Left ventricle myocardium inferior (tissue), 1 donor: ENCODE measurements at regions not wholly inside any gene's neighbourhood (a gene's known extent, or its start where the extent isn't known, plus 50 kb on each side); places are given as distances from the start of the nearest gene placed in this dataset.

Experiments used
- DNase-seq: peaks from one replicate; pipeline ENCODE4 v3.0.0-alpha.2; 2020
- H3K27ac ChIP-seq: fragments of 200-600 bp; replicated peaks from 2 replicates; pipeline ENCODE4 v1.8.0; 2021
- H3K27me3 ChIP-seq: fragments of 200-600 bp; 2 replicates; pipeline ENCODE4 v1.8.0; 2021; ENCODE audit warnings: low read depth
- H3K36me3 ChIP-seq: fragments of 200-600 bp; 2 replicates; pipeline ENCODE4 v1.8.0; 2021
- H3K4me1 ChIP-seq: fragments of 200-600 bp; 2 replicates; pipeline ENCODE4 v1.8.0; 2021
- H3K4me3 ChIP-seq: fragments of 200-600 bp; 2 replicates; pipeline ENCODE4 v1.8.0; 2021; ENCODE audit warnings: mild to moderate bottlenecking, moderate library complexity
- H3K9me3 ChIP-seq: fragments of 200-600 bp; replicated peaks from 2 replicates; pipeline ENCODE4 v1.8.0; 2021
- CTCF ChIP-seq: fragments of 200-600 bp; IDR thresholded peaks from 2 replicates; pipeline ENCODE4 v1.8.0; 2021; ENCODE audit warnings: antibody characterized with exemption, mild to moderate bottlenecking, borderline replicate concordance
- intact Hi-C: fragments of 100-400 bp; cut with micrococcal nuclease; formaldehyde crosslinking; loops from one replicate; pipeline ENCODE4 v1.11.0; 2022
- donor health status: DM: no; HTN: yes; CAD: no; lungs with severe emphysema.

GRCh38 chr5:167723254-167723871 is 568.1 kb upstream of the WWC1 start:
- H3K9me3 ChIP-seq, result no peaks in the 10 kb centered on the region
- TF ChIP-seq CTCF, result peak; percentile 94
- intact Hi-C loops, result loop anchor here (5.0 kb wide), 1 partner anchor 494 kb away; no protein-coding TSS in a partner anchor

GRCh38 chr5:167725264-167725663 is 566.2 kb upstream of the WWC1 start:
- no peaks in the 10 kb centered on the region for H3K9me3 ChIP-seq
- H3K27me3 ChIP-seq, result no peaks in the 10 kb centered on the region
- no peak for TF ChIP-seq CTCF
- H3K36me3 ChIP-seq, result no peaks in the 10 kb centered on the region
- intact Hi-C loops, result no loop called here
- no peak overlapping the region for H3K27ac ChIP-seq
- DNase-seq, result no peak
- H3K4me3 ChIP-seq, result no peak overlapping the region
- peaks cover 3% of the 10 kb centered on the region for H3K4me1 ChIP-seq

More at GRCh38 chr5:167723254-167723871, 568.1 kb upstream of the WWC1 start:
- no peak overlapping the region for H3K27ac ChIP-seq
- DNase-seq, result peak; percentile 58
- H3K4me1 ChIP-seq, result peaks cover 3% of the 10 kb centered on the region
- no peaks in the 10 kb centered on the region for H3K36me3 ChIP-seq
- no peaks in the 10 kb centered on the region for H3K27me3 ChIP-seq
- H3K4me3 ChIP-seq, result no peak overlapping the region

- Histone ChIP-seq H3K27me3 (no peaks in the 10 kb centered on the region), H3K36me3 (no peaks in the 10 kb centered on the region), H3K4me1 (peaks cover 3% of the 10 kb centered on the region), H3K9me3 (no peaks in the 10 kb centered on the region), H3K4me3 (no peak overlapping the region), H3K27ac (no peak overlapping the region)
- intact Hi-C loops, result no loop called here
- DNase-seq, result no peak
- TF ChIP-seq CTCF, result no peak
Measured at GRCh38 chr5:167725741-167726140, 565.7 kb upstream of the WWC1 start.

GRCh38 chr5:167726642-167727041 is 564.8 kb upstream of the WWC1 start:
- H3K27me3 ChIP-seq, result no peaks in the 10 kb centered on the region
- H3K4me1 ChIP-seq, result peaks cover 3% of the 10 kb centered on the region
- no peaks in the 10 kb centered on the region for H3K36me3 ChIP-seq
- H3K4me3 ChIP-seq, result no peak overlapping the region
- intact Hi-C loops, result no loop called here
- no peaks in the 10 kb centered on the region for H3K9me3 ChIP-seq
- no peak overlapping the region for H3K27ac ChIP-seq
- DNase-seq, result no peak
- TF ChIP-seq CTCF, result no peak

GRCh38 chr5:167730121-167730520 is 561.3 kb upstream of the WWC1 start:
- intact Hi-C loops, result loop anchor here (5.0 kb wide), 1 partner anchor 482 kb away; no protein-coding TSS in a partner anchor
- H3K27ac ChIP-seq, result no peak overlapping the region
- H3K4me3 ChIP-seq, result no peak overlapping the region
- no peak for DNase-seq
- H3K36me3 ChIP-seq, result no peaks in the 10 kb centered on the region
- no peaks in the 10 kb centered on the region for H3K27me3 ChIP-seq
- no peaks in the 10 kb centered on the region for H3K9me3 ChIP-seq
- no peak for TF ChIP-seq CTCF
- H3K4me1 ChIP-seq, result no peaks in the 10 kb centered on the region
